Smooth muscle cell (in vitro differentiated cells): ENCODE measurements at regions not wholly inside any gene's neighbourhood (a gene's known extent, or its start where the extent isn't known, plus 50 kb on each side); places are given as distances from the start of the nearest gene placed in this dataset.

Experiments
- DNase-seq: peaks from one replicate; lab custom pipeline; 2025; ENCODE audit not compliant: unreplicated experiment; lab: John Stamatoyannopoulos, UW
- H2AFZ ChIP-seq: fragments of 200-600 bp; sonication (generic); 2 replicates; pipeline ENCODE4 v1.6.0; 2016; ENCODE audit warnings: antibody characterized with exemption, low read depth, mild to moderate bottlenecking
- H3F3A ChIP-seq: fragments of 200-600 bp; sonication (generic); 2 replicates; pipeline ENCODE4 v1.6.0; 2017; ENCODE audit warnings: antibody characterized with exemption, low read depth
- H3K27ac ChIP-seq: fragments of 200-600 bp; sonication (generic); 2 replicates; pipeline ENCODE4 v1.5.1; 2016; ENCODE audit warnings: low read depth, mild to moderate bottlenecking
- H3K27me3 ChIP-seq: fragments of 200-600 bp; sonication (generic); 2 replicates; pipeline ENCODE4 v1.6.1; 2016; ENCODE audit warnings: low read depth, mild to moderate bottlenecking
- H3K36me3 ChIP-seq: fragments of 200-600 bp; sonication (generic); 2 replicates; pipeline ENCODE4 v1.5.1; 2016; ENCODE audit warnings: low read depth
- H3K4me1 ChIP-seq: fragments of 200-600 bp; sonication (generic); 2 replicates; pipeline ENCODE4 v1.5.1; 2016; ENCODE audit warnings: low read depth
- H3K4me2 ChIP-seq: fragments of 200-600 bp; sonication (generic); 2 replicates; pipeline ENCODE4 v1.6.0; 2016; ENCODE audit warnings: mild to moderate bottlenecking
- H3K4me3 ChIP-seq: fragments of 200-600 bp; sonication (generic); 2 replicates; pipeline ENCODE4 v1.5.1; 2016; ENCODE audit warnings: mild to moderate bottlenecking
- H3K79me2 ChIP-seq: fragments of 200-600 bp; sonication (generic); 2 replicates; pipeline ENCODE4 v1.6.0; 2016; ENCODE audit warnings: low read depth, mild to moderate bottlenecking
- H3K9ac ChIP-seq: fragments of 200-600 bp; sonication (generic); 2 replicates; pipeline ENCODE4 v1.6.0; 2016; ENCODE audit warnings: low read depth
- H3K9me3 ChIP-seq: fragments of 200-600 bp; sonication (generic); replicated peaks from 2 replicates; pipeline ENCODE4 v1.5.1; 2016; ENCODE audit warnings: low read depth
- H4K20me1 ChIP-seq: fragments of 200-600 bp; sonication (generic); 2 replicates; pipeline ENCODE4 v1.6.0; 2016; ENCODE audit warnings: low read depth
- WGBS: methylation state at CpG from one replicate; pipeline ENCODE4 v1.1.7; 2016; ENCODE audit warnings: low lambda C conversion rate; 5-methylcytosine and 5-hydroxymethylcytosine counted together
- TF ChIP-seq, protein P1 (sequence below): fragments of 200-600 bp; sonication (generic); IDR thresholded peaks from 2 replicates; pipeline ENCODE4 v1.5.1; 2017; ENCODE audit warnings: borderline replicate concordance, mild to moderate bottlenecking, antibody characterized with exemption; ENCODE audit not compliant: insufficient read depth, poor library complexity, severe bottlenecking

- H3K36me3 ChIP-seq, result no peaks in the 10 kb centered on the region
- no peak overlapping the region for H3K4me3 ChIP-seq
- H3K9ac ChIP-seq, result no peak overlapping the region
- no peaks in the 10 kb centered on the region for H3K9me3 ChIP-seq
- H3K4me2 ChIP-seq, result no peak overlapping the region
- TF ChIP-seq, protein P1, sequence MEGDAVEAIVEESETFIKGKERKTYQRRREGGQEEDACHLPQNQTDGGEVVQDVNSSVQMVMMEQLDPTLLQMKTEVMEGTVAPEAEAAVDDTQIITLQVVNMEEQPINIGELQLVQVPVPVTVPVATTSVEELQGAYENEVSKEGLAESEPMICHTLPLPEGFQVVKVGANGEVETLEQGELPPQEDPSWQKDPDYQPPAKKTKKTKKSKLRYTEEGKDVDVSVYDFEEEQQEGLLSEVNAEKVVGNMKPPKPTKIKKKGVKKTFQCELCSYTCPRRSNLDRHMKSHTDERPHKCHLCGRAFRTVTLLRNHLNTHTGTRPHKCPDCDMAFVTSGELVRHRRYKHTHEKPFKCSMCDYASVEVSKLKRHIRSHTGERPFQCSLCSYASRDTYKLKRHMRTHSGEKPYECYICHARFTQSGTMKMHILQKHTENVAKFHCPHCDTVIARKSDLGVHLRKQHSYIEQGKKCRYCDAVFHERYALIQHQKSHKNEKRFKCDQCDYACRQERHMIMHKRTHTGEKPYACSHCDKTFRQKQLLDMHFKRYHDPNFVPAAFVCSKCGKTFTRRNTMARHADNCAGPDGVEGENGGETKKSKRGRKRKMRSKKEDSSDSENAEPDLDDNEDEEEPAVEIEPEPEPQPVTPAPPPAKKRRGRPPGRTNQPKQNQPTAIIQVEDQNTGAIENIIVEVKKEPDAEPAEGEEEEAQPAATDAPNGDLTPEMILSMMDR, result no peak
- no peak for DNase-seq
- H2AFZ ChIP-seq, result no peak overlapping the region
- H3K27ac ChIP-seq, result no peak overlapping the region
- whole genome bisulfite sequencing, result 90% methylated on average over 3 of the region's 3 CpGs
- no peaks in the 10 kb centered on the region for H3K79me2 ChIP-seq
- no peaks in the 10 kb centered on the region for H3F3A ChIP-seq
- H3K4me1 ChIP-seq, result no peaks in the 10 kb centered on the region
- peaks cover 8% of the 10 kb centered on the region for H3K27me3 ChIP-seq
- H4K20me1 ChIP-seq, result no peaks in the 10 kb centered on the region
Measured at GRCh38 chr16:79472426-79472825, 128.1 kb downstream of the MAF start.

DNA sequence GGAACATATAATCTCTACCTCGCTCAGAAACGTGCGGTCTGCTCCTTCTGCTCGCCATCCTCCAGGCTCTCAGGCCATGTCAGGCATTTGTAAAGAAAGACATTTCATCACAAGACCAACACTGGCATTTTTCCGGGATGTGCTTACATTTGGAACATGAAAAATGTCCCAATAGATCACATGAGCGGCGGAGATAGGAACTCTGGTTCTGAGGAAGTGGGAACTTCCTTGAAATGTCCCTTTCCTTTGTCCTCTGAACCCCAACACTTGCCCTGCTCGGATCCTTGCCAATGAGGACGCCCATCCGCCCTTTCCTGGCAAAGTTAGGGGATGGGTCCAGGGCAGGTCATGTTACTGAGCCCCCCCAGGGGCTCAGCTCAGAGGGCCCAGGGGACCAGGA, 130.5 kb downstream of the MAF start:
- H3K4me1 ChIP-seq, result no peaks in the 10 kb centered on the region
- H2AFZ ChIP-seq, result no peak overlapping the region
- H3K4me3 ChIP-seq, result no peak overlapping the region
- no peak overlapping the region for H3K27ac ChIP-seq
- TF ChIP-seq, protein P1, result no peak
- H3F3A ChIP-seq, result no peaks in the 10 kb centered on the region
- H3K9me3 ChIP-seq, result no peaks in the 10 kb centered on the region
- 89% methylated on average over 10 of the region's 10 CpGs for WGBS
- no peak for DNase-seq
- no peak overlapping the region for H3K4me2 ChIP-seq
- H4K20me1 ChIP-seq, result no peaks in the 10 kb centered on the region
- no peaks in the 10 kb centered on the region for H3K36me3 ChIP-seq
- H3K9ac ChIP-seq, result no peak overlapping the region
- peaks cover 8% of the 10 kb centered on the region for H3K27me3 ChIP-seq
- H3K79me2 ChIP-seq, result no peaks in the 10 kb centered on the region

DNA sequence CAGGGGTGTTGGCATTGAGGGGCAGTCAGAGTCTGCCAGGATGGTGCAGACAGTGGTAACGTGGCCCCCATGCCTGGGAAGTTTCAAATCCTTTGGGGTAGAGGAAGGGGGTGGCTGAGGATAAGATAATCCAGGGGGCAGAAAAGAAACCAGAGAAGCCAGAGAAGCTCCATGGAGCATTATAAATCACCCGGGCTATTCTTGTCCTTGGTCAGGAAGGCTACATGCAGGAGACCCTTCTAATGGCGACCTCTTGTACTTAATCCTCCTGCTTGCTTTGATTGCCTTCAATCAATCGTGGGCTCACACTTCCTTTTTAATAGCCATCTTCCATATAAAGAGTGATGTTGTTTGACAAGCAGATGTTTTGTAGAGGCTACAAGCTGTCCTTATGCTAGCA, 131.9 kb downstream of the MAF start:
- no peak overlapping the region for H3K4me2 ChIP-seq
- no peak overlapping the region for H3K9ac ChIP-seq
- WGBS, result 96% methylated on average over 4 of the region's 4 CpGs
- H3K4me1 ChIP-seq, result no peaks in the 10 kb centered on the region
- no peaks in the 10 kb centered on the region for H3K36me3 ChIP-seq
- no peak overlapping the region for H3K4me3 ChIP-seq
- H4K20me1 ChIP-seq, result no peaks in the 10 kb centered on the region
- TF ChIP-seq, protein P1, result no peak
- H3K27me3 ChIP-seq, result peaks cover under 1% of the 10 kb centered on the region
- H3K79me2 ChIP-seq, result no peaks in the 10 kb centered on the region
- H2AFZ ChIP-seq, result no peak overlapping the region
- H3K27ac ChIP-seq, result no peak overlapping the region
- H3F3A ChIP-seq, result no peaks in the 10 kb centered on the region
- H3K9me3 ChIP-seq, result no peaks in the 10 kb centered on the region
- DNase-seq, result no peak

DNA sequence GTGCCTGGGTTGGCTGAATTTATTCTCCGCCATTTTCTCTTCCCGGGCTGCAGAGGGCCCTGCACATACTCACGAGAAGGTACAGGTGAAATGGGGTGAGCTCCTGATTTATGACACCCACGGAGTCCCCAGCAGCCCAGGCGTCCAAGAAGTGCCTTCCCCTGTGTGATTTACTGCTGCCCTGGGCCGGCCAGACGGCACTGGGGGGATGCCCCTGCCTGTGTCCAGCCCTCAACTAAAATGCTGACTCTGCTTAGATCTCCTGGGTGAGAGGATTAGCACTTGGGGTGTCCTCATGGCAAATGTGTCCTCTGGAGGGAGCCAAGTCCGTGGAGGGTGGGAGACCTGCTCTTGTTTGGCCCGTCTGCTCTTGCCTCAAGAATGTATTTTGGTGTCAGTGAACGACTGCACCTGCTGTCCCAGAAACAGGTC, 132.4 kb downstream of the MAF start:
- WGBS, result 74% methylated on average over 10 of the region's 10 CpGs
- H3K4me2 ChIP-seq, result no peak overlapping the region
- H3K27ac ChIP-seq, result no peak overlapping the region
- no peaks in the 10 kb centered on the region for H3K27me3 ChIP-seq
- TF ChIP-seq, protein P1, result no peak
- no peaks in the 10 kb centered on the region for H3K4me1 ChIP-seq
- no peak for DNase-seq
- H3K9me3 ChIP-seq, result no peaks in the 10 kb centered on the region
- no peaks in the 10 kb centered on the region for H3K79me2 ChIP-seq
- H4K20me1 ChIP-seq, result no peaks in the 10 kb centered on the region
- H3K9ac ChIP-seq, result no peak overlapping the region
- H3K4me3 ChIP-seq, result no peak overlapping the region
- H3K36me3 ChIP-seq, result no peaks in the 10 kb centered on the region
- no peak overlapping the region for H2AFZ ChIP-seq
- no peaks in the 10 kb centered on the region for H3F3A ChIP-seq
